Stimulated activated CD8-positive, alpha-beta memory T cell treated with anti-CD3 and anti-CD28 coated beads, Interleukin-2, amount 100 ng/mL, for 48 hours (primary cell): ENCODE measurements at regions not wholly inside any gene's neighbourhood (a gene's known extent, or its start where the extent isn't known, plus 50 kb on each side); places are given as distances from the start of the nearest gene placed in this dataset.

ENCODE experiments used
- DNase-seq, 2 donors: peaks; one replicate each; pipeline ENCODE4 v3.0.0-alpha.2; 2020; ENCODE audit warnings: low read depth in 2 of 2

DNA sequence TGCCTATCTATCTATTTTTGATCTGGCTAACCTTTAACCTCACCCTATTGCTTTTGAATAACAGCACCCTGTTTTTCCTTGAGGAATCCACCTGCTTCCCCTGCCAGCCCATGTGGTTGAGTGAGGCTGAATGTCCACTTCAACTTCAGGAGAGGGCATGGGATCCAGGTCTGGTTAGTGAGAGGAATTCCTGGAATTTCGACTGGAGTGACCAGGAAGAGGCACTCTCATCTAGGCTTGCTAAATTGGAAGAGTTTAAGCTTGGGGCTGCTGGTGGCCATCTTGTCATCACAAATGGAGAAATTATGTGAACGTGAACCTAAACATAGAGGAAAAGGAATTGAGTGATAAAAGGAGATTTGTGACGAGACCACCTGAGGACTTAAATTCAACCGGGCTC is 322.1 kb downstream of the OSTF1 start:
- DNase-seq: no peak

DNA sequence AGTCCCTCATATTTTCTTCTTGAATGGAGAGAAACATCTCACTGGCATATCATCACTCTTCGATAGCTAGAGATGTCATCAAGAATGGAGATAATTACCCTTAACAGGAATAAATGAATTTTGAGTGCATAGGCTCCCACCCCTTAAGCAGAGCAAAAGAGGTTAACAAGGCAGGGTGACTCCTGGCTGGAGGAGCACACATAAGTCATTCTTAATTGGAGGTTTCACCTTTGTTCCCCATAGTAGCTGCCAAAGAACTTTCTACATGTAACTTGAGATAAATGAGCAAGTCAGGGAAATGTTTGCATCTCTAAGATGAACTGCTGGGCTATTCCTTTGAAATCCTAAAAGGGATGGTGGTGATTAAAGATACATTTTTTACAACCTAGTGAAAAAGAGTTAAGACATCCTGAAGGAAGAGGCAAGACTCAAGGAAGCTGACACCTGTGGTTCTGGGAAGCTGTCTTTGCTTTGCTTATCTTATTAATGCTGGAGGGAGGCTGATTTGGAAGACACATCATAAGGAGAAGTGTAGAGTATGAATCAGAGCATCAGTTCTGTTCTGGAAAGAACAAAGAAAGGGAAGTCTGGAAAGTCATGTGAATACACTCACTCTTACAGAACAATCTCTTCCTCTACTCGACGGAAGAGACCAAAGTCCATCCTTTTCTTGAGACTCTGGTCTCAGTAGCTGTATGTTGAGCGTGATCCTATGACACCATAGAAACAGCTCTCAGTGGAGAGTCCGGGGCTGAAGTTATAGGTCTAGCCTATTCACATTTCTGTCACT is 326.3 kb downstream of the OSTF1 start:
- no peak for DNase-seq

DNA sequence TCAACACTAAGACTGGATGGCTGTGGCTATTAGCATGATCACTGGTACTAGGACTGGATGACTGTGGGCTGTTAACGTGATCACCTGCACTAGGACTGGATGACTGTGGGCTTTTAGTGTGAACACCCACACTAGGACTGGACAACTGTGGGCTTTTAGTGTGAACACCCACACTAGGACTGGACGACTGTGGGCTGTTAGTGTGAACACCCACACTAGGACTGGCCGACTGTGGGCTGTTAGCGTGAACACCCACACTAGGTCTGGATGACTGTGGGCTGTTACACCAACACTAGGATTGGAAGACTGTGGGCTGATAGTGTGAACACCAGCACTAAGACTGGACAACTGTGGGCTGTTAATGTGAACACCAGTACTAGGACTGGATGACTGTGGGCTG is 329.2 kb downstream of the OSTF1 start:
- DNase-seq: no peak

GRCh38 chr9:75418518-75418917 is 330.2 kb downstream of the OSTF1 start:
- no peak for DNase-seq

GRCh38 chr9:75422944-75423522 is 334.7 kb downstream of the OSTF1 start:
- no peak for DNase-seq

DNA sequence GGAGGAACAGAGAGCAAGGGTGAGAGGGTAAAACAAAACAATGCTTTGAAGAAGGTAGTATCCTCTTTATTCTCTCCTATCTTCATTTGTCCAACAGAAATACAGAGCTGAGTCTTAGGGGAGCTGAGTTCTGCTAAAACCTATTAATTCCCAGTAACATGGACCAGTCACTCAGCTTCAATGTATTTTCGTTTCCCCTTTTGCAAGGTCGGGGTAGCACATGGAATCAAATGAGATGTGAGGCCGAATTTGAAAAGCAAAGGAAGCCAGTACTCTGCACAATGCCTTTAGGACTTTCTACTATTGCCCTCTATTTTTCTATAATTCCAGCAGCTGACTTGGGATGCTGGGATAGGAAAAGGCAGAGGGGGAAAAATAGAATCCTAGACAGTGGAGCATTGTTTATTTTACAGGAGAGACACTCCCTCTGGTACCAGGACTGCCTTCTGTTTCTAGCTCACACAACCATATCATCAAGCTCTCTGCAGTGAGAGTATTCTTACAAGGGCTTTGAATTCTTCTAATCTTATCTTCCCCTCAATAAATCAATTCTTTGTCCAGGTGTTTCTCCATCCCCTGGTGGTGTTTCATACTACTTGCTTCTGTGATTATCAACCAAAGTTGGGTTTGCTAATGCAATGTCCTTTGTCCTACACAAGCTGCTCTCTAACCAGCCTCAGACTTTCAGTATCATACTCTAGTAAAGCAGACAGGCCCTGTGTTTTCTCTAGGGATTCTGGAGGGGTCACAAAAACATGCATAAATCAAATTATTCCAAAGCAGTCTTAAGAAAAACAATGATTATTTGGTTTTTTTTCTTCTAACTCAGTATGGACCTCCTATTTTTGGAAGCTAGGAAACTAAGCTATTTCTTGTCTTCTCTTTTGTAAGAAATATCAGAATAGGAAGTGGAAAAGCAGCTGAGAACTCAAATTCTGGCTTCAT is 341.5 kb downstream of the OSTF1 start:
- DNase-seq: no peak

GRCh38 chr9:75431375-75431774 is 343.1 kb downstream of the OSTF1 start:
- no peak for DNase-seq

DNA sequence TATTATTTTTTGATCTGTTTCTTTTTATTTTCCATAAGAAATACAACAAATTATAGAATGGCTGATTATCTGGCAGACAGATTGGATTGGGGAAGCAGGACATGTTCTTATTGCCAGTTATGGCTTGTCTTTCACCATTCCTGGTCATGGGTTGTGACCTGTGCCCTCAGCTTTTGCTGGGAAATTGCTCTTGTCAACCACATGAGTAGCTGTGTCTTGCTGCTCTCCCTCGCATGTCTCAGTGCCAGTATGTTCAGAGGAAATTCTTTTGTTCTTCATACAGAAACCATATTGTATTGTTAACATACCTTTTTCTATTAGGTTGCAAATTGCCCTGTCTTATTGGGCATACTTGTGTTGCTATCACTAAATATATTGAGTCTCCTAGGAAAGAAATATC is 344.1 kb downstream of the OSTF1 start:
- no peak for DNase-seq

DNA sequence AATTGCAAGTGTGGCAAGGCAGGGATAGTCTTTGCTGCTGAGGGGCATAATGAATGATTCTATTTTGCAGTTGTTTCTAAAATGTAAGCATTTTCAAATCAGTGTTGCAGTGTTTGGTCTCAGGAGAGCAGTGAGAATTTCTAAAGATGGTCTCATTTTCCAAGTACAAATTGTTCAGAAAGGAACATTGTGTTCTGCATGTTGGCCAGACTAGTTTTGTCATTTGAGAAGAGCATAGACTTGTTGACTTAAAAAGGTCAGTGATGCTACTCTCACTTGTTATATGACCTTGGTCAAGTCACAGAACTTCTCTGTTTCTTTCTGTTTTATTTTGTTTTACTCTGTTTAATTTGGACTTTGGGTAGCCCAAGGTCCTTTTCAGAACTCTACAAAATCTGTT is 344.6 kb downstream of the OSTF1 start:
- no peak for DNase-seq

GRCh38 chr9:75438716-75439115 is 350.4 kb downstream of the OSTF1 start:
- no peak for DNase-seq

GRCh38 chr9:75440914-75441313 is 352.6 kb downstream of the OSTF1 start:
- no peak for DNase-seq

DNA sequence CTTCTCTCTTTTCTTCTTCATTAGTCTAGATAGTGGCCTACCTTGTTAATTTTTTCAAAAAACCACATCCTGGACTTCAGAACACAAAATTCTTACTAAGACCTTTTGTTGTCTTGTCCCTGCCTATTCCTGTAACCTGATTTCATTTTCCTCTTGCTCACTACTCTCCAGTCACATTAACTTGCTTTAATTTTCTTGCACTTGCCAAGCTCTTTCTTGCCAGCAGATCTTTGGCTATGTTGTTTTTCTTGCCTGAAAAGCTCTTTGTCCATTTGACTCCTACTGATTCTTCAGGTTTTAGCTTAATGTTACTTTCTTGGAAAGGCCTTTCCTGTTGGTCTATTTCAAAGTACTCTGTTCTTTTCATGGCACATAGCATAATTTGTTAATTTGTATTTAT is 356.8 kb downstream of the OSTF1 start:
- no peak for DNase-seq

- DNase-seq: no peak
Measured at GRCh38 chr9:75447281-75447680, 359.0 kb downstream of the OSTF1 start.

GRCh38 chr9:75448281-75448680 is 360.0 kb downstream of the OSTF1 start:
- DNase-seq: no peak

GRCh38 chr9:75448955-75449354 is 360.6 kb downstream of the OSTF1 start:
- DNase-seq: no peak

- DNase-seq: no peak
Measured at GRCh38 chr9:75451045-75451444, 362.7 kb downstream of the OSTF1 start.

DNA sequence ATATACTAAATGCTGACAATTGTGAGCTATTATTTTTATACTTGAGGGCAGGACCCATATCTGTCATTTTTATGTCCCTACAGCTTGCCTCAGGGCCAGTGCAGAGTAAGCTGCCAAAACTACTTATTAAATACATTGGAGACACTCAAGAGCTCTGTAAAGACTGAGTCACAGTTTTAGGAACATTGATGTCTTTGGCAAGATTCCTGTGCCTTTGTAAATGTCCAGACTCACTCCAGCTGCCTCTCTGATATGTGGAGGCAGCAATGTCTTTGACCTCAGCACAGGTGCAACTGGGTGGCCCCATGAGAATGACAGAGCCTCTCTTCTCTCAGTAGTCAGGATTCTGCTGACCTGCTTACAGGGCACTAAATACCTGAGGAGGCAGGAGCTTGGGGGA is 363.2 kb downstream of the OSTF1 start:
- DNase-seq: no peak

DNA sequence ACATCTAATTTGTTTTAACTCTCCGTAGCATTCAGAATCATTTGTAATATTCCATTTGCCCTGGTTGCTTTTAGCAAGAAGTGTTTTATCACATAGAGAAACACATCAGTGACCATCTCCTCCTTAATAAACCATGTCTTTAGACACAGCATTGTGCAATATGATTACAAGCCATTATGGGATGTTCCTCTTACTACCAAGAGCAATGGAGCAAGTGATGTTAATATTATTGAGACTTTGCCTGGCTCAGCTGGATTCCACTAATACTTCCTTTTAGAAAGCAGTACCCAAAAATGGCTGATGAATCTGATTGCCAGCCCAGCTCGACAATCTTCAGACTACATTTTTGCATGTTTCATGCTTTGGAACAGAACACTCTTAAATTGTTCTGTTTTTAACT is 364.2 kb downstream of the OSTF1 start:
- no peak for DNase-seq

- DNase-seq: no peak
Measured at GRCh38 chr9:75454043-75454442, 365.7 kb downstream of the OSTF1 start.

GRCh38 chr9:75454891-75455290 is 366.6 kb downstream of the OSTF1 start:
- no peak for DNase-seq

DNA sequence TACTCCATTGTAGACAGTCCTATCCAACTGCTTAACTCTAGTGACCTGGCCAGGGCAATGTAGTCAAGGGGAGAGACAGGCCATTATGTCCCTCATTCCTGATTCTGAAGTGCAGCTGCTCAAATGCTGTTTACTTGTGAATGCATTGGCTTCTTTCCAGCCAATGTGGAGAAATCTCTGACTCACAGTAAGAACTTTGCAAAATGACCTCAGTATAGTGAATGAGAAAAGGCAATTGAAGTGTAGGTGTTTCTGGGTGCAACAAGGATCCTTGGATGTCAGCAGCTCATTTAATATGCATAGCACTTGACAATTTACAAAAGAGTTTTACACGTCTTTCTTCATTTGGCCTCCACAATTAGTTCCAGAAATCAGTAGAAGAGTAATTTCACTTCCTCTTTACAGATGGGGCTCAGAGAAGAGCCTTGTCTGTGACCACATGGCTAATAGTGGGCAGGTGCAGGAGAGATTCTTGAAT is 367.2 kb downstream of the OSTF1 start:
- DNase-seq: no peak

- no peak for DNase-seq
Measured at GRCh38 chr9:75456698-75457097, 368.4 kb downstream of the OSTF1 start.
